Glutamatergic neuron (in vitro differentiated cells): ENCODE measurements at regions not wholly inside any gene's neighbourhood (a gene's known extent, or its start where the extent isn't known, plus 50 kb on each side); places are given as distances from the start of the nearest gene placed in this dataset.
"Not testable (repeated sequence)": the region's sequence is repeated elsewhere in the genome, so short reads cannot be mapped to it uniquely, and the experiment has no call there.

ENCODE experiments used
- DNase-seq: peaks from one replicate; pipeline ENCODE4 v3.0.0; 2022
- H3K27ac Mint-ChIP-seq: one replicate; pipeline ENCODE4 v1.8.0; 2020; ENCODE audit warnings: mild to moderate bottlenecking, mixed read lengths, inconsistent platforms; ENCODE audit not compliant: unreplicated experiment
- H3K27me3 Mint-ChIP-seq: one replicate; pipeline ENCODE4 v1.8.0; 2020; ENCODE audit warnings: mild to moderate bottlenecking, moderate library complexity, mixed read lengths, inconsistent platforms; ENCODE audit not compliant: unreplicated experiment
- H3K36me3 Mint-ChIP-seq: one replicate; pipeline ENCODE4 v1.8.0; 2020; ENCODE audit warnings: mild to moderate bottlenecking, mixed read lengths, inconsistent platforms; ENCODE audit not compliant: unreplicated experiment
- H3K4me1 Mint-ChIP-seq: one replicate; pipeline ENCODE4 v1.8.0; 2020; ENCODE audit warnings: mild to moderate bottlenecking, low read depth, mixed read lengths, inconsistent platforms; ENCODE audit not compliant: unreplicated experiment
- H3K4me3 Mint-ChIP-seq: one replicate; pipeline ENCODE4 v1.8.0; 2020; ENCODE audit warnings: mild to moderate bottlenecking, mixed read lengths, inconsistent platforms; ENCODE audit not compliant: unreplicated experiment
- H3K9me3 Mint-ChIP-seq: one replicate; pipeline ENCODE4 v1.8.0; 2020; ENCODE audit warnings: mild to moderate bottlenecking, moderate library complexity, mixed read lengths, inconsistent platforms; ENCODE audit not compliant: unreplicated experiment
- CTCF ChIP-seq: fragments of 200-600 bp; sonication (generic); IDR thresholded peaks from one replicate; pipeline ENCODE4 v1.5.0; 2021; ENCODE audit not compliant: partially characterized antibody, unreplicated experiment

DNA sequence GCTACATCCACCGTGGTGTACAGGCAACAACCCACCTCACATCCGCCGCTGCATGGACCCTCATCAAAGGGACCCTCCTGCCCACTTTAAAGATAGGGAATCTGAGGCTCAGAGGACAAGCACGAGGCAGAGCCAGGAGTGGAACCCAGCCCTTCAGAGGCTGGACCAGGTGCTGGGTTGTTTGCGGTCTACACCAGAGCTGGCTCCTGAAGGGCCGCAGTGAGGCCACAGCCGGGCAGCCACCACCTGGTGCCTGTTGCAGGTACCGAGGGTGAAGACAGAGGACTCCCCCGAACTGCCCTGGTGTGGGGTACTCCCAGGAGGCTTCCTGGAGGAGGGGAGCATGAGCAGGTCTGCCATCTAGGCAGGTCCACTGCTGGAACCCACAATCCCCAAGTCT is 78.8 kb downstream of the DHCR7 start:
- Mint-ChIP-seq H3K4me3 (no peak overlapping the region), H3K27ac (no peak overlapping the region), H3K4me1 (no peaks in the 10 kb centered on the region), H3K27me3 (peaks cover 6% of the 10 kb centered on the region), H3K9me3 (peaks cover 7% of the 10 kb centered on the region), H3K36me3 (no peaks in the 10 kb centered on the region)
- no peak for DNase-seq
- TF ChIP-seq CTCF = no peak

DNA sequence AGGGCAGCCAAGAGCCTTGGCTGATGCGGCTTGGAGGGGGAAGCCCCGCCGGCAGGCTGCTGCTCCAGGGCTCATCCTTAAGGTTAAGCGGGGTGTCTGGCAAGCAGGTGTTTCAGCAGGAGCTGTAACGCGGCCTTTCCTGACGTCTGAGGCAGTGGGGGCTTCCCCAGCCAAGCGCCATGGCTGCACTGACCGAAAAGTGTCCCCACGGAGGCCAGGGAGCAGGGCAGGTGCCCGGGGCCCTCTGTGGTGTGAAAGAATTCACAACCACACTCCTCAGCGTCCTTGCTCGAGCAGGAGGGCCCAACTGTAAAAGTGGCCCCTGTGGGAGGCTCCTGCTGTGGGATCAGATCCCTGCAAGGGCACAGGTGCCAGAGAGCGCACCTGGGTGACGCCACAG is 79.2 kb downstream of the DHCR7 start:
- Mint-ChIP-seq H3K36me3 (no peaks in the 10 kb centered on the region), H3K9me3 (peaks cover 7% of the 10 kb centered on the region), H3K4me1 (peaks cover 3% of the 10 kb centered on the region), H3K27ac (no peak overlapping the region), H3K4me3 (no peak overlapping the region), H3K27me3 (peaks cover 4% of the 10 kb centered on the region)
- TF ChIP-seq CTCF = no peak
- DNase-seq = no peak

DNA sequence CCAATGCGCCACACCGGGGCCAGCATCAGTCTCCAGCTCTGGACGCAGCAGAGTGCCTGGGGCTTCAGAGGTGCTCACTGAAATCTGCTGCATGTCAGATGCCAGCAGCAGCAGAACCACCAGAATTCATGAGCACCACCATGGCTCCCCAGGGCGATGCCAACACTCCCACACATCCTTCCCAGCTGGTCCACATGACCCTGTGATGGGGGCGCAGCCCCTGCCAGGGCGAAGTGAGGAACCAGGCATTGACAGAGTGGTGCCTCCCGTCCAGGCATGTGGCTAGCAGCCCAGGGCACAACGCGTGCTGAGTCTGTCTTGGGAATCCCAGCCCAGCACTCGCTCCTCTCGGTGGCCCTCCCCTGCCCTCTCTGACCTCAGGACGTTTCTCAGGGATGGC is 80.4 kb downstream of the DHCR7 start:
- no peak for DNase-seq
- no peaks in the 10 kb centered on the region for H3K36me3 Mint-ChIP-seq
- peaks cover 7% of the 10 kb centered on the region for H3K9me3 Mint-ChIP-seq
- no peak for TF ChIP-seq CTCF
- H3K27ac Mint-ChIP-seq = no peak overlapping the region
- no peak overlapping the region for H3K4me3 Mint-ChIP-seq
- H3K27me3 Mint-ChIP-seq = peaks cover 4% of the 10 kb centered on the region
- H3K4me1 Mint-ChIP-seq = peaks cover 3% of the 10 kb centered on the region

DNA sequence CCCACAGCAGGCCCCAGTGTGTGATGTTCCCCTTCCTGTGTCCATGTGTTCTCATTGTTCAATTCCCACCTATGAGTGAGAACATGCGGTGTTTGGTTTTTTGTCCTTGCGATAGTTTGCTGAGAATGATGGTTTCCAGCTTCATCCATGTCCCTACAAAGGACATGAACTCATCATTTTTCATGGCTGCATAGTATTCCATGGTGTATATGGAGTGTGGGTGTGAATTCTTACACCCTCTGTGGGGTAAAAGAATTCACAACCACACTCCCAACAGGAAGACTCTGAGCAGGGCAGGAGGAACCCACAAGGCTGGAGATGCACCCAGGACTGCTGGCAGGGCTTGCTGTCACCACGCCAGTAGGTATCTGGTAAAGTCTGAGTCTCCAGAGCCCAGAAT is 80.9 kb downstream of the DHCR7 start:
- H3K27me3 Mint-ChIP-seq, H3K36me3 Mint-ChIP-seq, H3K27ac Mint-ChIP-seq, H3K4me3 Mint-ChIP-seq, H3K4me1 Mint-ChIP-seq, DNase-seq, H3K9me3 Mint-ChIP-seq: not testable (repeated sequence)

DNA sequence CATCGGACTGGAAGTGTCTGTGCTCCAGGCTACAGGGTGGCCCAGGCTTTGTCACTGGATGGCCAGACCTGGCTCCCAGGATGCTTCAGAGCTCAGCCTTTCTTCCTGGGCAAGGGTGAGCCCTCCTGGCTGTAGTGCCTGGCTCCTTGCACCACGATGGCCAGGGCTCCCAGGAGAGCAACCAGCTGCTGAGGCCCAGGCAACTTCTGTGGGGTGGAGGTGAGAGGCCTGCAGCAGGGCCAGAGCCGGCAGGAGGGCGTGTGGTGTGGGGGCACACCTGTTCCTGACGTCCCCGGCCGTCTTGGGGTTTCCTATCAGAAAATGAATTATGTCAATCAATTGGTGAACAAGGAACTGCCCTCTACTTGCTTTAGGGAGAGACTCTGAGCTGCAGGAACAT is 82.1 kb downstream of the DHCR7 start:
- DNase-seq = no peak
- Mint-ChIP-seq H3K4me1 (peaks cover 3% of the 10 kb centered on the region), H3K27me3 (peaks cover 4% of the 10 kb centered on the region), H3K4me3 (no peak overlapping the region), H3K9me3 (peaks cover 4% of the 10 kb centered on the region), H3K27ac (no peak overlapping the region), H3K36me3 (no peaks in the 10 kb centered on the region)
- TF ChIP-seq CTCF = no peak

GRCh38 chr11:71365626-71366025 is 82.6 kb downstream of the DHCR7 start:
- Mint-ChIP-seq H3K9me3 (peaks cover 4% of the 10 kb centered on the region), H3K4me3 (no peak overlapping the region), H3K36me3 (no peaks in the 10 kb centered on the region), H3K27ac (no peak overlapping the region), H3K27me3 (peaks cover 4% of the 10 kb centered on the region), H3K4me1 (peaks cover 3% of the 10 kb centered on the region)
- DNase-seq = no peak
- TF ChIP-seq CTCF = no peak
